ENCODE measurements at regions not wholly inside any gene's neighbourhood (a gene's known extent, or its start where the extent isn't known, plus 50 kb on each side); places are given as distances from the start of the nearest gene placed in this dataset.

DNA sequence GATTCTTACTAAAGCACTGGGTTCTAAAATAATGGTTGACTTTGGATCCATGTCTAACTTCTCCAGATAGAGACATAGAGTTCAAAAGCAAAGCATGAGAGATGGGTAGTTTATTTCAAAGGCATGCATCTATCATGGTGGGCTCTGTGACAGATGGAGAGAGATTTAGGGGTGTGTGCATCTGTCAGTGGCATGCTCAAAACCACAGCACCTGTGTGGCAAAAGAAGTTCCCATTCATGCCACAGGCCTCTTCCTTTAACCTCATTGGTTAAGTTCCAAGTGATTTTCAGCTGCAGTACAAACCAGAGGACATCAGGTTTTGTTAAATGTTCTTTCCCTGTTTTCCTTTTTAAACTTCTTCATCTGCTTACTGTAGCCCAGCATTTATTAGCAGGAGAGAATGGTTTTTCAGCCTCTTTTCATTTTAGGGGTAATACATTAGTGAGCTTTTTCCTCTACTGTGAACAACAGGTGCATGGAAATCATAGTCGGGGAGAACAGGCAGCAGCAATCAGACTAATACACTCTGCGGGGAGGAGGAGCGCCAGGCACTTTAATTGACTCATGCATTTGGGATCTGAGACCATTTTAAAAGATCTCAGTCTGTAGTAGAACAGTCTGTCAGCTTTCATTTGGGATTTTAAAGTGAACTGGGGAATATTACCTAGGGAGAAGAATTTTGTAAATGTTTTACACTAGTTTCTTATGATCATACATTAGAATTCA, 52.4 kb upstream of the UPP2 start:
- DNase-seq = no peak

GRCh38 chr2:158048327-158048726, 53.3 kb upstream of the UPP2 start:
- no peak for DNase-seq

DNA sequence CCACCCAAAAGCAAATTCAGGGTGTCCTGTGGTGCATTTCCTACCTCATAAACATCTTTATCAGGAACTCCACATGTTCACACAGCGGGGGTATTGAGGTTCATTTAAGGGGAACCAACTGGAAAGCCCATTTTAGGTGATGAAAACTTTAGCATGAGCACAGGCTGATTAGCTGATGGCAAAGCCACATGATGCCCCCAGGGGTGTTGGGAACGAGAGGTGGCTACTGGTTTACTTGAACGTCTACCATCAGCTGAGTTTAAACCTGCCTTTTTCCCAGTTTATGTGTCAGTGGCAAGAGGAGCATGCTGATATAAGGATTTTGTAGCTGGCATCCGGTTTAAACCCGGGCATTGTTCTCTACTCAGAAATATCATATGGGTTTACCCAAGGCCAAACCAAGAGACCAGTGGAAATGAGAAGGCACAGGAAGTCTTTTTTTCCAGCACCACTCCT, 54.5 kb upstream of the UPP2 start:
- no peak for DNase-seq

DNA sequence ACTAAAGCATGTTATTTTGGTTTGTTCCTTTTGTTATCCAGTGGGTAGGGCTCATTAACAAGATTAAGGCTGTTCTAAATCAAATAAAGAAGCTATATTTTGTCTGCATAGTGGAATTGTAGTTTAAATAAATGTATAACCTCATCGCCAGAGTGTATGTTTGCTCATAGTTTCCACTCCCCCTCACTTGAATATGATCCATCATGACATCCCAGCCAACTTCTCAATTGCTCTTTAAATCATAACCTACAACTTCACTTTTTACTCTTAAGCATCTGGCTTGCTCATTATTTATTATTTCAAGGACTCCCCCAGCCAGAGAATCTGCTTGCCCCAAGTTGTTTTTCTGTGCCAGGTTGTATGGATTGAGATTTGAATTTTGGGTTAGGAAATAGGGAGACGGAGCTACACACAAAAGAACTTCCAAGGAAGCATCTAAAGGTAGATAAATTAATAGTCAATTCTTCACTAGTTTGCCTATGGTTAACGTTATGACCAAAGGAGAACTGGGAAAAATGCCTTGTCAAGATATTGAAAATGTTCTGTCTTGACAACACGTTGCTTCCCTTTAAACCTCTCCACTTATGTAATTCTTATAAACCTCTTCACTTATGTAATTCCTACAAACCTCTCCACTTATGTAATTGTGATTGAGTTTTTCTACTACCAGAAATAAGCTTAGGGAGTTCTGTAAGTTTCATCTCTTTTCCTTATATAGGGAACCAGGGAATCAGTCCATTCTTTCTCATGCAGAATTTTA, 55.4 kb upstream of the UPP2 start:
- DNase-seq = no peak

GRCh38 chr2:158045362-158045761, 56.3 kb upstream of the UPP2 start:
- DNase-seq = no peak

- DNase-seq = no peak
Measured at GRCh38 chr2:158043181-158043948, 58.3 kb upstream of the UPP2 start.

DNA sequence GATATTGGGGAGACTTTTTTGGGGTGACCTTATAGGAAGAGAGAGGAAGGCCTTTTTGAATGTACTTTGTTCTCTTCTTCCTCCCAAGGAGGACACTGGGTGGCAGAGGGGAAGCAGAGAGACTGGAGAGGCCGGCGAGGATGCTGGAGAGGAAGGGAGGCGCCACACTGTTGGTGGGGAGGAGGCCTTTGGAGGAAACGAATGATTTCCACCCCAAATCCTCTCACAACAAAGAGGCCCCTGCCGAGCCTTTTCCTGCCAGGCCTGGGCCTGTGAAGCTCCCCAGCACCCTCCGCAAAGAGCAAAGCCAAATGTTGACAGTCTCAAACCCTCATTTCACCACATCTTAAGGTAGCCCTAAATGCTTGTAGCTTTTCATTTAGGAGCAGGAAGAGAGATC, 59.0 kb upstream of the UPP2 start:
- DNase-seq = no peak

- no peak for DNase-seq
Measured at GRCh38 chr2:158042245-158042644, 59.4 kb upstream of the UPP2 start.

DNA sequence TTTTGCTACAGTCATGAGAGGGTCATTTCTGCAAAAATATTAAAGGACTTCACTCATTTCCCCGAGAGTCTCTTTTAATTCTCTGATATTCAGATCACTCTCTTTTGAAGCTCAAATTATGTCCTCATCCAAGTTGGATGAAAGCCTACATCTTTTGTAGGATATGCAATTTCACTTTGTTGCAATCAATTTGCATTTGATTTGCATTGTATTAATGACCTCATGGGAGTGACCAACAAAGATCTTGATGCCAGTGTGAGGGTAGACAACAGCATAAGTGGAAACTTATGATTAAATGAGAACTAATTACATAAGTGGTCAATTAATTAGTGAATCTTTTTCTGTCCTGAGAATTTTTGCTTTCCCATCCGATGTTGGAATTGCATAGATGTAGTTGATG, 60.3 kb upstream of the UPP2 start:
- no peak for DNase-seq

DNA sequence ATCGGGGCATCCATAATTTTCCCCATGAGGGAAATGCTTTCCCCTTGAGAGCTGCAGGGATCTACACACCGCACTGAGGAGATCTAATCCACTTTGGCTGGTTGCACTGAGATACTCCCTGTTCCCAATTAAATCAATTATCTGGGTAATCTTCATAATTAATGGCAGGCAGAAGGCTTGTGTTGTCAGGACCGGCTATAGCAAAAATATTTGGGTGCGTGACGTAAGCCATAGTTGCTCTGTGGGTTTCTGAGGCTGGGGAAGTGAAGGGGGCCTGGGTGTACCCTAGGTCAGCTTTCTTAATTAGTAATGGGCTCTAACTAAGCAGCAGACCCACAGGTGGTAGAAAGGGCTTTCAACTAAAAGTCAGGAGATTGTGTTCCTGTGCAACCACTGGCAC, 62.8 kb upstream of the UPP2 start:
- no peak for DNase-seq

DNA sequence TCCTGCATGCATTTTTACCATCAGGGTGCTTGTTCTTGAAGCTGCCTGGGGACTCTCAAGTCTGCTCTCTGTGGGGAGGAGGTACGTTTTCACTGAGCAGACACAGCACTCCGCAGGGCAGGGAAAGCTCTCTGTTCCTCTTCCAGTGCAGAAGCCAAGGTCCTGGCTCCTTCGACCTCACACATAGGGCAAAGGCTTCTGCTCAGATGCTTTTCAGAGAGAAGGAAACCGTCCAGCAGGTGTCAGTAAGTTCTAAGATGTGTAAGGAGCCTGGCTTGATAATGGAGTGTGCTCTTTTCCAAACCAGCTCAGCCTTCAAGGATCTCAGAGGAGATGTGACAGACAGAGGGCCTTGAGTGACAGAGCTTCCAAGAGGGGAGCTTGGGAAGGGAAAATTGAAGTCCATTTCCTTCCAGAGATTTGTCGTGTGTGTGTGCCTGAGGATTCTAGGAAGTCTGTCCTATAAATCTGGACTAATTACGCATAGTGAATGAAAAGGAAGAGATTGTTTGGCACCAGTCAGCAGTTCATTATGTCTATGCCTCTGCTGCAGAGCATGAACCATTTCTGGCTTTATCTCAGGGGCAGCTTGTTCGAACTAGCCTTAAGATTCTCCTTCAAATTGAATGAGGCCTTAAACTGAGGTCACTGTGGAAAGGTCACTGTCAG, 67.3 kb upstream of the UPP2 start:
- DNase-seq = no peak

DNA sequence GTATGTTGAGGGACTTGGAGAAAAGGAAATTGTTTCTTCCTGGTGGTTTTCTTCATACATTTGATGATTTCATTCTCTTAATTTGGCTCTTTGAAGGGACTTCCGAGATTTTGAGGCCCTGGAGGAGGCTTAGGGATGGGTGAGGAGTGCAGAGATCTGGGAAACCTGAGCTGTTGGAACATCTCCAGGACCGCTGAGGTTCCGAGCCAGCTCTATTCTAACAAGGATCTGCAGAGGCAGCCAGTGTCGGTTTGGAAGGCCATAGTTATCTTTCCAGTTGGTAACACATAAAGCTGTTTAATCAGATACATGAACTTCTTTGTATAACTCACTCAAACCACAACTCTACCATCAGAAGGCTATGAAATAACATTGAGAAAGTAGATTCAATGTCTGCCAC, 70.3 kb upstream of the UPP2 start:
- DNase-seq = no peak

DNA sequence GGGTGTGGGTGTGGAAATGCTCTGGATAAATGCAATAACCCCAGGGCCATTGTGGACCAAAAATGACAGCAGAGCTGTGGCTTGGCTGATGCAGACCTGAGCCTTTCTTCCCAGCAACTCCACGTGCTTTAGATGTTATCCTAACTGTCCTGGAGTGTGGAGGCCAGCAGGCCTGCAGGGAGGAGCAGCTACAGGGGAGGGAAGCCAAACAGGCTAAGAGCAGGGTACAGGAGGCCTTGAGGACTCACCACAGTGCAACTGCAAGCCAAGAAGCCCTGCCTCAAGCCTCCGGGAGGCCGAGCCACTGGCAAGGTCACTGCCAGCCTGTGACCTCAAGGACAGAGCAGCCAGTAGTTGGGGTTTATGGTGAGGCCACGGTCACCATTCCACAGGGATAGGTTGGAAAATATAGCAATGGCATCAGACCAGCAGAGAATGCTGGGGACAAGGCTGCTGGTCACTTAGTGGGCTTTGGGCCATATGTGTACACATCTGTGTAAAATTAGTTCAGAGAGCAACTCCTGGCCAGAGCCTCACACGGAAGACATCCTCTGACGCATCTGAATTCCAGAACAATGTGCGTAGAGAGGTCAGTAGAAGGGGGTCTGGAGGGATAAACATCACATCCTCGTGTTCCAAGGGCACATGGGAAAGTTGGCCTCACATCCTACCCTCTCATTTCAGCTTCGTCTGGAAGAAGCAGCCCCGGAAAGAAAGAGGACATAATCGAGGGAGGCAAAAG, 76.2 kb upstream of the UPP2 start:
- DNase-seq = no peak

GRCh38 chr2:158024288-158024898, 77.3 kb upstream of the UPP2 start:
- peak; percentile 25 for DNase-seq

GRCh38 chr2:158022888-158023287, 78.8 kb upstream of the UPP2 start:
- no peak for DNase-seq

- DNase-seq = no peak
Measured at GRCh38 chr2:158021226-158021625, 80.5 kb upstream of the UPP2 start.

DNA sequence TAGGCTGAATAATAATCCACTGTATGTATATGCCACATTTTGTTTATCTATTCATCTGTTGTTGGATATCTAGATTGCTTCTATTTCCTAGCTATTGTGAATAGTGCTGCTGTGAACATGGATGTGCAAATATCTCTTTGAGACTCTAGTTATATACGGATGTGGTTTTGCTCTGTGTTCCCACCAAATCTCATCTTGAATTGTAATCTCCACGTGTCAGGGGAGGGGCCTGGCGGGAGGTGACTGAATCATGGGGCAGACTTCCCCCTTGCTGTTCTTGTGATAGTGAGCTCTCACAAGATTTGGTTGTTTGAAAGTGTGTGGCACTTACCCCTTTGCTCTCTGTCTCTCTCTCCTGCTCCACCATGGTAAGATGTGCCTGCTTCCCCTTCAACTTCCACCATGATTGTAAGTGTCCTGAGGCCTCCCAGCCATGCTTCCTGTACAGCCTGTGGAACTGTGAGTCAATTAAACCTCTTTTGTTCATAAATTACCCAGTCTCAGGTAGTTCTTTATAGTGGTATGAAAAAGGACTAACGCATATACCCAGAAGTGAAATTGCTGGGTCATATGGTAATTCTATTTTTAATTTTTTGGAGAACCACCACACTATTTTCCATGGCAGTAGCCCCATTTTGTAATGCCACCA, 86.1 kb upstream of the UPP2 start:
- DNase-seq = no peak

DNA sequence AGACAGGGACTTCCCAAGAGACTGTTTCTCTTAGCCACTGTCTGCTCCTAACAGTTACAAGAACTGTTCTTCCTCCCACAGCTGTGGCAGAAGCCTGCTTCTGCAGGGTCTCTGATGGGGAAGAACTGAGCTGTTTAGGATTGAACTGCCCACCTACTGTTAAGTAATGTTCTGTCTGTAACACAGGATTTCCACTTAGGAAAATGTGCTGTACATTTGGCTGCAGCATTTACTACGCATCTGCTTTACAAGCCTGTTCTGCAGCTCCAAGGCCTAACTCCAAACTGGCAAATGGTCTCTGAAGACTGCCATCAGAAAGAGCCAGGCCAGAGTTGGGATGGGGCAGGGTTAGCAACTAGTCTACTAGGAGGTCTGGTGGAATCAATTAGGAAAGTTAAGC, 87.8 kb upstream of the UPP2 start:
- DNase-seq = no peak

DNA sequence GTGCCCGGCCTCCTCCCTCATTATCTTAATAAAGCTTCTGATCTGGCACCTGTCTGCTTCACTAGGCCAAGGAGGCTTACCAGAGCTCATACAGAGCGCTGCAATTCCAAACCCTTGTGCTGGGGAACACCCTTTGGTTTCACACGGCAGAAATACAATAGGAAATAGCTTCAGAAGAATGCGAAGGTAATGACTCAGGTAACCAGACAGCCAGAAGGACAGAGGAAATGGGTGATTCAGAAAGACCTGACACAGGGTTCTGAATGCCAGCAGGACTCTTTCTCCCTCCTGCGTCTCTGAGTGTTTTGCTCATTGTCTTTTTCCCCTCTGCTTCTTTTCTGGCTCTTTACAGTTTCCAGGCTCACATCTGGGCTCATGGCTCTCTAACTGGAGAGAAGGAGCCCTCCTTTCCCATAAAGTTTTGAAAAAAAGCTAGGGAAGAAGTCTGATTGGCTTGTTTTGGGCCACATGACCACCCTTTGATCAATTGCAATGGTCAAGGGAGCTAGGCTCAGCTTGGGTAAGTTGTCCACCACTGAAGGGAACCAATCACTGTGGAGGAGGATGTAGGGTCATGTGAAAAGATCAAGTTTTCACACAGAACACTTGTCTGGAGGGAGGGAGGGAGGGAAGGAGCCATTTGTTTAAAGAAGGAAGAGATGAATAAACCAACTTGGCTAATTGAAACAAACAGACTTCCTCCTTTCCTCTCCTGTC, 90.5 kb upstream of the UPP2 start:
- DNase-seq = no peak

- DNase-seq = no peak
Measured at GRCh38 chr2:158009399-158009798, 92.3 kb upstream of the UPP2 start.

All from activated CD4-positive, alpha-beta T cell treated with anti-CD3 and anti-CD28 coated beads for 1 hour (primary cell).